B cell (primary cell): ENCODE measurements at regions not wholly inside any gene's neighbourhood (a gene's known extent, or its start where the extent isn't known, plus 50 kb on each side); places are given as distances from the start of the nearest gene placed in this dataset.

Experiments
- ATAC-seq: fragments of 200-7000 bp; cut with Tn5 transposase; one replicate; pipeline ENCODE4 v1.10.0; 2021; ENCODE audit warnings: low read depth, mild to moderate bottlenecking, moderate number of reproducible peaks, moderate library complexity
- CTCF ChIA-PET: fragments of 350-600 bp; sonication (Branson Sonifier 250); formaldehyde crosslinking; loops from one replicate; lab custom pipeline; 2021; ENCODE audit warnings: antibody characterized with exemption, inconsistent platforms; lab: Charles Lee
- POLR2A ChIA-PET: fragments of 350-600 bp; sonication (Branson Sonifier 250); formaldehyde crosslinking; loops from one replicate; lab custom pipeline; 2021; ENCODE audit warnings: antibody characterized with exemption; lab: Charles Lee
- DNase-seq: peaks from one replicate; pipeline ENCODE4 v3.0.0; 2013
- H2AFZ ChIP-seq: 2 replicates; pipeline ENCODE4 v1.6.1; 2012; ENCODE audit warnings: mild to moderate bottlenecking, low read depth, low read length; ENCODE audit not compliant: insufficient read depth, poor library complexity, severe bottlenecking
- H3K27ac ChIP-seq, 2 donors: 1 replicate in 1 of 2; 2 replicates in 1 of 2; pipeline ENCODE4 v1.5.1; 2012 to 2013; ENCODE audit warnings: low read length in 2 of 2, mild to moderate bottlenecking in 2 of 2, moderate library complexity in 1 of 2
- H3K27me3 ChIP-seq, 4 experiments: fragments of 200-600 bp in 1 of 4; sonication (generic) in 1 of 4; replicated peaks in 1 of 4; 1 replicate in 2 of 4; 2 replicates in 2 of 4; pipeline versions ENCODE4 v1.6.1 to v1.7.0; 2013 to 2016; ENCODE audit warnings: low read length in 3 of 4, mild to moderate bottlenecking in 2 of 4, mixed read lengths in 1 of 4, moderate library complexity in 1 of 4; ENCODE audit not compliant: insufficient read depth in 4 of 4, control insufficient read depth in 3 of 4; ENCODE audit errors: control extremely low read depth in 1 of 4
- H3K36me3 ChIP-seq, 2 experiments: replicated peaks in 1 of 2; 1 replicate in 1 of 2; 2 replicates in 1 of 2; pipeline versions ENCODE4 v1.6.1 to v1.7.1; 2013; ENCODE audit warnings: low read length in 1 of 2; ENCODE audit not compliant: insufficient read depth in 2 of 2, control insufficient read depth in 1 of 2; ENCODE audit errors: control extremely low read depth in 1 of 2, extremely low read depth in 1 of 2
- H3K4me1 ChIP-seq, 2 donors: fragments of 200-600 bp in 1 of 2; sonication (generic) in 1 of 2; 1 replicate in 1 of 2; 2 replicates in 1 of 2; pipeline versions ENCODE4 v1.5.1 to v1.6.1; 2013 to 2017; ENCODE audit warnings: low read length in 2 of 2; ENCODE audit not compliant: control insufficient read depth in 2 of 2, insufficient read depth in 2 of 2
- H3K4me2 ChIP-seq: replicated peaks from 2 replicates; pipeline ENCODE3; 2012; ENCODE audit warnings: mild to moderate bottlenecking, low read depth, low read length; ENCODE audit not compliant: poor library complexity, severe bottlenecking
- H3K4me3 ChIP-seq, 5 experiments: fragments of 200-600 bp in 1 of 5; sonication (generic) in 1 of 5; 1 replicate in 3 of 5; 2 replicates in 2 of 5; pipeline versions ENCODE4 v1.5.1 to v1.7.0; 2011 to 2016; ENCODE audit warnings: low read length in 4 of 5, mild to moderate bottlenecking in 4 of 5, low read depth in 2 of 5, control low read depth in 1 of 5, moderate library complexity in 1 of 5; ENCODE audit not compliant: insufficient read depth in 1 of 5; ENCODE audit errors: control extremely low read depth in 1 of 5, extremely low read depth in 1 of 5
- H3K79me2 ChIP-seq: fragments of 200-600 bp; sonication (generic); one replicate; pipeline ENCODE4 v1.6.0; 2016; ENCODE audit warnings: low read length; ENCODE audit not compliant: control insufficient read depth, insufficient read depth
- H3K9ac ChIP-seq: fragments of 200-600 bp; sonication (generic); 2 replicates; pipeline ENCODE4 v1.6.1; 2017; ENCODE audit warnings: mild to moderate bottlenecking, low read length, moderate library complexity
- H3K9me3 ChIP-seq, 3 donors: one replicate each; pipeline versions ENCODE4 v1.6.1 to v1.7.1; 2013; ENCODE audit warnings: low read length in 2 of 3; ENCODE audit not compliant: control insufficient read depth in 2 of 3, insufficient read depth in 1 of 3; ENCODE audit errors: control extremely low read depth in 1 of 3
- H4K20me1 ChIP-seq: 2 replicates; pipeline ENCODE4 v1.6.0; 2012; ENCODE audit warnings: mild to moderate bottlenecking, low read length; ENCODE audit not compliant: insufficient read depth, control insufficient read depth, poor library complexity, severe bottlenecking
- H3K27ac Mint-ChIP-seq: one replicate; pipeline ENCODE4 v1.8.0; 2021; ENCODE audit warnings: mixed read lengths
- H3K27me3 Mint-ChIP-seq: one replicate; pipeline ENCODE4 v1.8.0; 2021; ENCODE audit warnings: mixed read lengths
- H3K4me1 Mint-ChIP-seq: one replicate; pipeline ENCODE4 v1.8.0; 2021; ENCODE audit warnings: mixed read lengths
- H3K4me3 Mint-ChIP-seq: one replicate; pipeline ENCODE4 v1.8.0; 2021; ENCODE audit warnings: mixed read lengths
- H3K9me3 Mint-ChIP-seq: one replicate; pipeline ENCODE4 v1.8.0; 2022; ENCODE audit warnings: mixed read lengths; ENCODE audit not compliant: insufficient read depth
- EZH2 ChIP-seq: IDR thresholded peaks from 2 replicates; pipeline ENCODE4 v1.6.1; 2012; ENCODE audit warnings: borderline replicate concordance, low read depth, mild to moderate bottlenecking, moderate library complexity, low read length; ENCODE audit not compliant: insufficient read depth, poor library complexity, severe bottlenecking
- WGBS: methylation state at CpG from one replicate; pipeline ENCODE4 v1.1.5; 2013; ENCODE audit warnings: missing lambda C conversion rate; ENCODE audit not compliant: insufficient coverage; 5-methylcytosine and 5-hydroxymethylcytosine counted together
- intact Hi-C: fragments of 100-400 bp; cut with micrococcal nuclease; formaldehyde crosslinking; loops from one replicate; pipeline ENCODE4 v1.10.0; 2022
- TF ChIP-seq, protein P1 (sequence below): fragments of 200-600 bp; IDR thresholded peaks from one replicate; pipeline ENCODE4 v1.8.0; 2022; ENCODE audit warnings: antibody characterized with exemption, mild to moderate bottlenecking

DNA sequence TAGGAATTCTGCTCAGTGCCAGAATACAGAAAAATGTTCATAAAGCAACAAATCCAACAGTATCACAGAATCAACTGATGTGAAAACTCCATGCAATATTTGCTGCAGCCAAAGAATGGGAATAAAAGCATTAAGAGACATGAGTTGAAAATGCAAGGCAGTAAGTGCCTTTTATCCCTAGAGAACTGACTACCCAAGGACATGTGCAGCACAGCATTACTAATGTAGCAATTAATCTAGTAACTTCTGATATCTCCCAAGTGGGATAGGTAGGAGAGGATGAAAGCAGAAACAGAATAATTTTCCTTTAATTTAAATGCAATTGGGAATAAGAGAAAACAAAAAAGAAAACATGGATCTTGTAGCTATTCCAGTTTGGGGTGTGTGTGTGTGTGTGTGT, 497.5 kb upstream of the CBLB start:
- ChIA-PET CTCF (no interaction called here), POLR2A (no interaction called here)
- no peak for TF ChIP-seq EZH2
- TF ChIP-seq, protein P1, sequence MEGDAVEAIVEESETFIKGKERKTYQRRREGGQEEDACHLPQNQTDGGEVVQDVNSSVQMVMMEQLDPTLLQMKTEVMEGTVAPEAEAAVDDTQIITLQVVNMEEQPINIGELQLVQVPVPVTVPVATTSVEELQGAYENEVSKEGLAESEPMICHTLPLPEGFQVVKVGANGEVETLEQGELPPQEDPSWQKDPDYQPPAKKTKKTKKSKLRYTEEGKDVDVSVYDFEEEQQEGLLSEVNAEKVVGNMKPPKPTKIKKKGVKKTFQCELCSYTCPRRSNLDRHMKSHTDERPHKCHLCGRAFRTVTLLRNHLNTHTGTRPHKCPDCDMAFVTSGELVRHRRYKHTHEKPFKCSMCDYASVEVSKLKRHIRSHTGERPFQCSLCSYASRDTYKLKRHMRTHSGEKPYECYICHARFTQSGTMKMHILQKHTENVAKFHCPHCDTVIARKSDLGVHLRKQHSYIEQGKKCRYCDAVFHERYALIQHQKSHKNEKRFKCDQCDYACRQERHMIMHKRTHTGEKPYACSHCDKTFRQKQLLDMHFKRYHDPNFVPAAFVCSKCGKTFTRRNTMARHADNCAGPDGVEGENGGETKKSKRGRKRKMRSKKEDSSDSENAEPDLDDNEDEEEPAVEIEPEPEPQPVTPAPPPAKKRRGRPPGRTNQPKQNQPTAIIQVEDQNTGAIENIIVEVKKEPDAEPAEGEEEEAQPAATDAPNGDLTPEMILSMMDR, result no peak

DNA sequence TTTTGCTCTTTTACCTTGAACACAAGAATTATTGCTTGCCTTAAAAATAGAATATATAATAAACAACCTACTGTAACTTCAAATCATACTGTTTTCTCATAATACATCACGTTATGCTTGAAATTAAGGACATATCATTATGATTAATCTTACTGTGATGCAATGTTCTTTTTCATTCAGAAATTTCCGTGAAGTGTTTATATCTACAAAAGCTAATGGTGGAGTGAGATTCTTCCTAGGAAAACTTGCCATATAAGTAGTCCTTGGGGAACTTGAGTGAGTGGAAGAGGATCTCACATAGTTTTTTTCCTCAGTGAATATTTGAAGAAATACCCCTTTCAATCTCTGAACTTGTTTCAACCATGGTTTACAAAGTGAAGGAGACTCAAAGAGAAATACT, 498.7 kb upstream of the CBLB start:
- Histone ChIP-seq H3K27me3 (no peaks in the 10 kb centered on the region), H3K27ac (no peak overlapping the region), H3K79me2 (no peaks in the 10 kb centered on the region), H3K4me3 (no peak overlapping the region), H4K20me1 (no peaks in the 10 kb centered on the region), H3K4me2 (no peak overlapping the region), H3K9ac (no peak overlapping the region), H3K36me3 (no peaks in the 10 kb centered on the region), H3K9me3 (peaks cover 0 to 3% (median 0%) of the 10 kb centered on the region in 3 donors), H2AFZ (no peak overlapping the region), H3K4me1 (no peaks in the 10 kb centered on the region)
- ATAC-seq (no peak), DNase-seq (no peak)
- no peak overlapping the region for H3K4me3 Mint-ChIP-seq
- H3K9me3 Mint-ChIP-seq, result no peaks in the 10 kb centered on the region
- ChIA-PET CTCF (interaction anchor here (0.6 kb wide), 1 partner anchor 39 kb away, joined by 5 read pairs; no protein-coding TSS in a partner anchor), POLR2A (no interaction called here)
- TF ChIP-seq, protein P1, result no peak
- no peak for TF ChIP-seq EZH2
- H3K4me1 Mint-ChIP-seq, result no peaks in the 10 kb centered on the region
- WGBS, result no CpG with 5 or more reads among the region's 2 CpGs
- H3K27me3 Mint-ChIP-seq, result peaks cover 3% of the 10 kb centered on the region
- intact Hi-C loops, result no loop called here
- no peak overlapping the region for H3K27ac Mint-ChIP-seq

More for the DNA sequence above, 497.5 kb upstream of the CBLB start:
- Histone ChIP-seq H3K4me2 (no peak overlapping the region), H3K9me3 (peaks cover 0 to 6% (median 0%) of the 10 kb centered on the region in 3 donors), H3K27me3 (no peaks in the 10 kb centered on the region), H2AFZ (no peak overlapping the region), H3K36me3 (no peaks in the 10 kb centered on the region), H3K79me2 (no peaks in the 10 kb centered on the region), H3K9ac (no peak overlapping the region), H3K4me1 (no peaks in the 10 kb centered on the region), H3K4me3 (no peak overlapping the region), H4K20me1 (no peaks in the 10 kb centered on the region), H3K27ac (no peak overlapping the region)
- Mint-ChIP-seq H3K27ac (no peak overlapping the region), H3K9me3 (no peaks in the 10 kb centered on the region), H3K4me1 (no peaks in the 10 kb centered on the region), H3K4me3 (no peak overlapping the region), H3K27me3 (peaks cover 3% of the 10 kb centered on the region)
- intact Hi-C loops, result no loop called here
- ATAC-seq, result no peak
- no peak for DNase-seq
